ENCODE measurements at regions not wholly inside any gene's neighbourhood (a gene's known extent, or its start where the extent isn't known, plus 50 kb on each side); places are given as distances from the start of the nearest gene placed in this dataset.

- TF ChIP-seq, protein P1, sequence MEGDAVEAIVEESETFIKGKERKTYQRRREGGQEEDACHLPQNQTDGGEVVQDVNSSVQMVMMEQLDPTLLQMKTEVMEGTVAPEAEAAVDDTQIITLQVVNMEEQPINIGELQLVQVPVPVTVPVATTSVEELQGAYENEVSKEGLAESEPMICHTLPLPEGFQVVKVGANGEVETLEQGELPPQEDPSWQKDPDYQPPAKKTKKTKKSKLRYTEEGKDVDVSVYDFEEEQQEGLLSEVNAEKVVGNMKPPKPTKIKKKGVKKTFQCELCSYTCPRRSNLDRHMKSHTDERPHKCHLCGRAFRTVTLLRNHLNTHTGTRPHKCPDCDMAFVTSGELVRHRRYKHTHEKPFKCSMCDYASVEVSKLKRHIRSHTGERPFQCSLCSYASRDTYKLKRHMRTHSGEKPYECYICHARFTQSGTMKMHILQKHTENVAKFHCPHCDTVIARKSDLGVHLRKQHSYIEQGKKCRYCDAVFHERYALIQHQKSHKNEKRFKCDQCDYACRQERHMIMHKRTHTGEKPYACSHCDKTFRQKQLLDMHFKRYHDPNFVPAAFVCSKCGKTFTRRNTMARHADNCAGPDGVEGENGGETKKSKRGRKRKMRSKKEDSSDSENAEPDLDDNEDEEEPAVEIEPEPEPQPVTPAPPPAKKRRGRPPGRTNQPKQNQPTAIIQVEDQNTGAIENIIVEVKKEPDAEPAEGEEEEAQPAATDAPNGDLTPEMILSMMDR (IDR thresholded peaks at IDR 0.05): no peak
- TF ChIP-seq POLR2A (IDR thresholded peaks at IDR 0.05) (no peak), POLR2AphosphoS5 (IDR thresholded peaks at IDR 0.05) (no peak), EP300 (IDR thresholded peaks at IDR 0.05) (no peak)
Measured at GRCh38 chr22:44575381-44576268, 77.6 kb upstream of the RTL6 start.
